Nephron (organoid): ENCODE measurements at regions not wholly inside any gene's neighbourhood (a gene's known extent, or its start where the extent isn't known, plus 50 kb on each side); places are given as distances from the start of the nearest gene placed in this dataset.

Source experiments
- H3K27ac Mint-ChIP-seq, 3 experiments: 2 replicates each; pipeline ENCODE4 v1.8.0; 2020; ENCODE audit warnings: mixed read lengths in 3 of 3, mild to moderate bottlenecking in 2 of 3, moderate library complexity in 1 of 3
- H3K27me3 Mint-ChIP-seq: 2 replicates; pipeline ENCODE4 v1.8.0; 2021; ENCODE audit warnings: low read depth, mild to moderate bottlenecking, moderate library complexity, mixed read lengths
- H3K36me3 Mint-ChIP-seq: 2 replicates; pipeline ENCODE4 v1.8.0; 2020; ENCODE audit warnings: low read depth, mixed read lengths
- H3K4me1 Mint-ChIP-seq: 2 replicates; pipeline ENCODE4 v1.8.0; 2020; ENCODE audit warnings: mixed read lengths
- H3K4me3 Mint-ChIP-seq, 3 experiments: 2 replicates each; pipeline ENCODE4 v1.8.0; 2020; ENCODE audit warnings: mild to moderate bottlenecking in 3 of 3, mixed read lengths in 3 of 3, moderate library complexity in 2 of 3
- H3K9me3 Mint-ChIP-seq: 2 replicates; pipeline ENCODE4 v1.8.0; 2020; ENCODE audit warnings: mixed read lengths
- TF ChIP-seq, protein P1 (sequence below), 3 experiments: fragments of 200-600 bp; sonication (generic); IDR thresholded peaks; one replicate each; pipeline ENCODE4 v1.5.0; 2021; ENCODE audit warnings: antibody characterized with exemption in 3 of 3; ENCODE audit not compliant: unreplicated experiment in 3 of 3

GRCh38 chr1:230501242-230501641 is 75.1 kb upstream of the PGBD5 start:
- Mint-ChIP-seq H3K4me1 (peaks cover 62% of the 10 kb centered on the region), H3K9me3 (peaks cover 9% of the 10 kb centered on the region), H3K4me3 (no peak overlapping the region), H3K27ac (peak overlapping the region; percentile 58 to 76 (median 66)), H3K36me3 (peaks cover 7% of the 10 kb centered on the region), H3K27me3 (peaks cover 14% of the 10 kb centered on the region)
- TF ChIP-seq, protein P1, sequence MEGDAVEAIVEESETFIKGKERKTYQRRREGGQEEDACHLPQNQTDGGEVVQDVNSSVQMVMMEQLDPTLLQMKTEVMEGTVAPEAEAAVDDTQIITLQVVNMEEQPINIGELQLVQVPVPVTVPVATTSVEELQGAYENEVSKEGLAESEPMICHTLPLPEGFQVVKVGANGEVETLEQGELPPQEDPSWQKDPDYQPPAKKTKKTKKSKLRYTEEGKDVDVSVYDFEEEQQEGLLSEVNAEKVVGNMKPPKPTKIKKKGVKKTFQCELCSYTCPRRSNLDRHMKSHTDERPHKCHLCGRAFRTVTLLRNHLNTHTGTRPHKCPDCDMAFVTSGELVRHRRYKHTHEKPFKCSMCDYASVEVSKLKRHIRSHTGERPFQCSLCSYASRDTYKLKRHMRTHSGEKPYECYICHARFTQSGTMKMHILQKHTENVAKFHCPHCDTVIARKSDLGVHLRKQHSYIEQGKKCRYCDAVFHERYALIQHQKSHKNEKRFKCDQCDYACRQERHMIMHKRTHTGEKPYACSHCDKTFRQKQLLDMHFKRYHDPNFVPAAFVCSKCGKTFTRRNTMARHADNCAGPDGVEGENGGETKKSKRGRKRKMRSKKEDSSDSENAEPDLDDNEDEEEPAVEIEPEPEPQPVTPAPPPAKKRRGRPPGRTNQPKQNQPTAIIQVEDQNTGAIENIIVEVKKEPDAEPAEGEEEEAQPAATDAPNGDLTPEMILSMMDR (IDR thresholded peaks at IDR 0.05; ENCODE audit: unreplicated experiment in 3 of 3): no peak

DNA sequence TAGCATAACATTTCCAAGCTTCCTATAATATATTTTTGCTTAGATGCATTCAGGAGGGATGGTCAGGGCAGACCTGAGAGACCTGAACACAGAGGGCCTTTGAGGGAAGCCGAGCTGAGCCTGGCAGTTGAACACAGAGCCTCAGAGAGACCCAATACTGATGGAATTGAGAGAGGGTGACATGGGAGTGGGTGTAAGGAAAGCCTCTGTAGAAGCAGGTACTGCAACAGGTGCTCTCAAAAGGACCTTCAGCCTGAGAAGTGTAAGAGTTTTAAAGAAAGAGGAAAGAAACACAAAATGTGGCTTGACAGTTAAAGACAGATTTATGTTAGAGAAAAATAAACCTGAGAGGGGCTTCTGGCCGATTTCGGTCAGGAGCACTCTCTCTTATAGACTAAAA is 73.9 kb upstream of the PGBD5 start:
- Mint-ChIP-seq H3K27ac (peak overlapping the region in 2 of 3 experiments; percentile 29 to 85), H3K4me3 (no peak overlapping the region), H3K9me3 (peaks cover 9% of the 10 kb centered on the region), H3K4me1 (peaks cover 58% of the 10 kb centered on the region), H3K27me3 (peaks cover 19% of the 10 kb centered on the region), H3K36me3 (peaks cover 7% of the 10 kb centered on the region)
- TF ChIP-seq, protein P1 (IDR thresholded peaks at IDR 0.05; ENCODE audit: unreplicated experiment in 3 of 3): no peak

GRCh38 chr1:230499496-230499895 is 73.4 kb upstream of the PGBD5 start:
- Mint-ChIP-seq H3K27ac (peak overlapping the region in 2 of 3 experiments; percentile 40 to 49), H3K27me3 (peaks cover 19% of the 10 kb centered on the region), H3K36me3 (peaks cover 7% of the 10 kb centered on the region), H3K4me1 (peaks cover 62% of the 10 kb centered on the region), H3K9me3 (peaks cover 9% of the 10 kb centered on the region), H3K4me3 (no peak overlapping the region)
- TF ChIP-seq, protein P1 (IDR thresholded peaks at IDR 0.05; ENCODE audit: unreplicated experiment in 3 of 3): no peak

DNA sequence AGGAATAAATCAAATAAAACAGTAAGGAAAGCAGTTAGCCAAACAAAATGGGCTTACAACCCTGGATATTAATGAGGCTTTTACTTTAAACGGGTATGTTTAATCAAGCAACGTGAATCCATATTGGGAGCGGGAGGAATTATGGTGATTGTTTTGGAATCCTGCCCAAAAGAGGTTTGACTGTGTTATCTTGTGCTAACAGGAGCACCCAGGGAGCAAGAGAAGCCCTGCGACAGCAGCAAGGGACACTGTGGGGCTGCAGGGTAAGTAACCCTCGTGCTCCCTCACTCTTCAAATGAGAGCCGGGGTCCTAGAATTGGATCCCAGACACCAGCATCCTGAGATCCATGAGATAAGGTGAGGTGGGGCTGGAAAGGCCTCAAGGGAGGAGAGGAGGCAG is 72.6 kb upstream of the PGBD5 start:
- peak overlapping the region in 1 of 3 experiments; percentile 29 for H3K27ac Mint-ChIP-seq
- peaks cover 19% of the 10 kb centered on the region for H3K27me3 Mint-ChIP-seq
- H3K4me3 Mint-ChIP-seq: no peak overlapping the region
- H3K4me1 Mint-ChIP-seq: peaks cover 57% of the 10 kb centered on the region
- H3K36me3 Mint-ChIP-seq: peaks cover 7% of the 10 kb centered on the region
- TF ChIP-seq, protein P1 (IDR thresholded peaks at IDR 0.05; ENCODE audit: unreplicated experiment in 3 of 3): no peak
- H3K9me3 Mint-ChIP-seq: peaks cover 9% of the 10 kb centered on the region

DNA sequence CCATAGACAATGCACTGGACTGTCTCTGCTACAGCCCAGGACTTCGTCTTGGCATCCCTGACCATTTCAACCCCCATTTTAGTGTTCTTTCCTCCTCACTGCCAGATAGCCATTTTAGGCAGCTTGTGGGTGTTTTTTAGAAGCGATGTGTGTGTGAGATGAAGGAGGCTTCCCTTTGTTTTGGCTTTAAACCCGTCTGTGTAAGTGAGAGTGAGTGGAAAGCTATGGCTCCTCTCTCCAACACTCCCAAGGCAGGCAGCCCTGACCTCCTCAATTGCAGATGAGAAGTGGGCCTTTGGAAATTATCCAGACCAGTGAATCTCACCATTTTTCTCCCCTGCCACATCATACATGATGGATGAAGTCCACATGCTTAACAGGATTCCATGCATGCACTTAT is 70.3 kb upstream of the PGBD5 start:
- Mint-ChIP-seq H3K4me3 (no peak overlapping the region), H3K36me3 (peaks cover 7% of the 10 kb centered on the region), H3K9me3 (peaks cover 9% of the 10 kb centered on the region), H3K27ac (no peak overlapping the region), H3K4me1 (peaks cover 43% of the 10 kb centered on the region), H3K27me3 (peaks cover 19% of the 10 kb centered on the region)
- TF ChIP-seq, protein P1 (IDR thresholded peaks at IDR 0.05; ENCODE audit: unreplicated experiment in 3 of 3): no peak

GRCh38 chr1:230495891-230496385 is 69.8 kb upstream of the PGBD5 start:
- Mint-ChIP-seq H3K4me3 (no peak overlapping the region), H3K9me3 (peaks cover 9% of the 10 kb centered on the region), H3K4me1 (peaks cover 41% of the 10 kb centered on the region), H3K27me3 (peaks cover 19% of the 10 kb centered on the region), H3K36me3 (peaks cover 7% of the 10 kb centered on the region), H3K27ac (no peak overlapping the region)
- TF ChIP-seq, protein P1 (IDR thresholded peaks at IDR 0.05; ENCODE audit: unreplicated experiment in 3 of 3): no peak
